OCI-LY7 (cell line): ENCODE measurements at regions not wholly inside any gene's neighbourhood (a gene's known extent, or its start where the extent isn't known, plus 50 kb on each side); places are given as distances from the start of the nearest gene placed in this dataset.
A peak's percentile ranks its signal among the peaks of the same experiment; 100 is the strongest.

ENCODE experiments used
- BruUV-seq: library from RNA; stranded (reverse); fragments of 400-500 nt; replicated peaks from 2 replicates; lab custom pipeline; 2021; lab: Mats Ljungman, UMichigan
- CTCF ChIA-PET: fragments of 300-600 bp; sonication (Branson Sonifier 250); formaldehyde crosslinking; loops from one replicate; lab custom pipeline; 2022; ENCODE audit warnings: antibody characterized with exemption; ENCODE audit not compliant: unreplicated experiment; lab: Charles Lee
- POLR2A ChIA-PET: fragments of 300-600 bp; sonication (Branson Sonifier 250); formaldehyde crosslinking; loops from one replicate; lab custom pipeline; 2022; ENCODE audit warnings: antibody characterized with exemption; lab: Charles Lee
- DNase-seq: peaks from one replicate; pipeline ENCODE4 v3.0.0-alpha.2; 2015; ENCODE audit warnings: low spot score
- H2AFZ ChIP-seq: fragments of 200-600 bp; sonication (generic), shearing (Covaris generic); 2 replicates; pipeline ENCODE4 v1.6.1; 2014; ENCODE audit warnings: mild to moderate bottlenecking, antibody characterized with exemption, low read length, moderate library complexity
- H3K27ac ChIP-seq: fragments of 200-600 bp; sonication (generic); 2 replicates; pipeline ENCODE4 v1.5.1; 2014; ENCODE audit warnings: mixed run types, low read depth, mild to moderate bottlenecking, moderate library complexity, low read length, inconsistent platforms; ENCODE audit not compliant: poor library complexity, severe bottlenecking
- H3K36me3 ChIP-seq: fragments of 200-600 bp; sonication (generic); 2 replicates; pipeline ENCODE4 v1.6.1; 2014; ENCODE audit warnings: mild to moderate bottlenecking, antibody characterized with exemption, low read length, moderate library complexity, mixed read lengths; ENCODE audit not compliant: insufficient read depth
- H3K4me1 ChIP-seq: fragments of 200-600 bp; sonication (generic); 2 replicates; pipeline ENCODE4 v1.5.1; 2014; ENCODE audit warnings: mild to moderate bottlenecking, low read length; ENCODE audit not compliant: insufficient read depth, poor library complexity, severe bottlenecking
- H3K4me2 ChIP-seq: fragments of 200-600 bp; sonication (generic); 2 replicates; pipeline ENCODE4 v1.6.1; 2014; ENCODE audit warnings: mild to moderate bottlenecking, low read length
- H3K4me3 ChIP-seq: fragments of 200-600 bp; sonication (generic); 2 replicates; pipeline ENCODE4 v1.5.1; 2014; ENCODE audit warnings: mild to moderate bottlenecking, low read depth, low read length; ENCODE audit not compliant: poor library complexity, severe bottlenecking
- H3K79me2 ChIP-seq: fragments of 200-600 bp; sonication (generic); 2 replicates; pipeline ENCODE4 v1.6.1; 2016; ENCODE audit warnings: low read depth, mild to moderate bottlenecking, low read length, moderate library complexity, mixed read lengths; ENCODE audit not compliant: insufficient read depth
- H3K9me2 ChIP-seq: fragments of 200-600 bp; sonication (generic); 2 replicates; pipeline ENCODE4 v1.6.1; 2016; ENCODE audit warnings: mild to moderate bottlenecking, low read length, mixed read lengths; ENCODE audit not compliant: insufficient read depth
- H3K9me3 ChIP-seq: fragments of 200-600 bp; sonication (generic); 2 replicates; pipeline ENCODE4 v1.6.1; 2014; ENCODE audit warnings: mild to moderate bottlenecking, mixed run types, low read length, mixed read lengths
- H4K20me1 ChIP-seq: fragments of 200-600 bp; sonication (generic); 2 replicates; pipeline ENCODE4 v1.6.1; 2014; ENCODE audit warnings: mild to moderate bottlenecking, antibody characterized with exemption, low read length, moderate library complexity, mixed read lengths; ENCODE audit not compliant: insufficient read depth
- EZH2phosphoT487 ChIP-seq: fragments of 200-600 bp; sonication (generic); IDR thresholded peaks from 2 replicates; pipeline ENCODE4 v1.6.1; 2018; ENCODE audit warnings: low read depth, borderline replicate concordance, mild to moderate bottlenecking, mixed run types, antibody characterized with exemption, low read length, moderate library complexity, mixed read lengths
- intact Hi-C: fragments of 100-400 bp; cut with micrococcal nuclease; formaldehyde crosslinking; loops from one replicate; pipeline ENCODE4 v1.10.0; 2022; ENCODE audit not compliant: unreplicated experiment
- TF ChIP-seq, protein P1 (sequence below): fragments of 200-600 bp; sonication (generic); conservative IDR thresholded peaks from 2 replicates; pipeline ENCODE4 v1.5.1; 2014; ENCODE audit warnings: mild to moderate bottlenecking, antibody characterized with exemption, low read length, moderate library complexity, mixed read lengths

DNA sequence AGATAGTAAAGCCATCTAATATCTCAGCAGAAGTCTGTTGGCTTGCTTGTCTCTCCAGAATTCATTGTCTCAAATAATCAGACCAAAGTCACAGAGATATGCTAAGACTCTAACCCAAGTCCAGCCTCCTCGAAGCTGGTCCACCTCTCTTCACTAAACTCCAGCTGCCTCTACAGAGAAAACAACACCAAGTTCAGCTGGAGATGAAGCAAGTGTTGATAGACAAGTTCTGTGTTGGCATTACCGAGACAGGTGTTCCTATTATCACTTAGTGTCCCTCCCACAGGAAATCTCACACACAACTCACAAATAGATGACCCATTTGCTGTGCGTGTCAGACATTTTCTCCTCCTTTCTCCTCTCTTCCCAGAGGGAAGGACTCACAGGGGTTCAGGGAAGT lies 164.4 kb upstream of the ANKFN1 start:
- no peaks in the 10 kb centered on the region for H3K4me1 ChIP-seq
- intact Hi-C loops, result no loop called here
- CTCF ChIA-PET, result no interaction called here

DNA sequence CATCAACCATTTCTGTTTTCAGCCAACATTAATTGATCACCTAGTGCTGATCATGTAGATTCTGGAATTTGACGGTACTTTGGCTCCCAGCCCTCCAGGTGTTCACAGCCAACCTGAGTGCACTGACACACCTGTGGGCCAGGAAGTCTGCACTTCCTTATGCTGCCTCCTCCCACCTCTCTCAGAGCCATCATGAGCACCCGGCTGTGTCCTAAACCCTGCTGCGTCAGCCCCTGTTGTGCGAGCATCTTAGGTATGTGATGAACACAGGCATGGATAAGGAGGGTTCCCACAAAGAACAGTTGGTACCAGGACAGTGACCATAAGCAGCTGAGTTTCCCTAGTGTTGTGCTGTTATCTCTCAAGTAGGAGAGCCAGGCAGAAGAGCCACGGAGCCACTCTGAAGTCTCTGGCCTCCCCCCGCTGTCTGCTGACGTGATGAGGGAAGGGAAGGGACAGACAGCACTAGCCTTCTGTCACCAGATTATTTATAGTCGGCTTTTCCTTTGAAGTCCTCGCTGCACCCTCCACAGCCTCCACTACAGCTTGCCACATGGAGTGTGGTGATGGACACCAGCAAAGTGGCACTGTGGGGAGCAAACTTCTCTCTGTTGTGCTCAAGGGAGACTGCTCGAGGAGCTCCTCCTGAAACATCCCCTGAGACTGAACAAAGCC lies 162.8 kb upstream of the ANKFN1 start:
- Histone ChIP-seq H3K9me2 (no peaks in the 10 kb centered on the region), H3K9me3 (no peaks in the 10 kb centered on the region), H3K27ac (no peak overlapping the region), H3K4me2 (no peak overlapping the region), H3K4me1 (no peaks in the 10 kb centered on the region), H2AFZ (no peak overlapping the region), H3K36me3 (no peaks in the 10 kb centered on the region), H3K79me2 (no peaks in the 10 kb centered on the region), H3K4me3 (no peak overlapping the region), H4K20me1 (no peaks in the 10 kb centered on the region)
- no peak for DNase-seq
- ChIA-PET CTCF (no interaction called here), POLR2A (interaction anchor here (0.5 kb wide), 1 partner anchor 19 kb away, joined by 3 read pairs; no protein-coding TSS in a partner anchor)
- TF ChIP-seq, protein P1, sequence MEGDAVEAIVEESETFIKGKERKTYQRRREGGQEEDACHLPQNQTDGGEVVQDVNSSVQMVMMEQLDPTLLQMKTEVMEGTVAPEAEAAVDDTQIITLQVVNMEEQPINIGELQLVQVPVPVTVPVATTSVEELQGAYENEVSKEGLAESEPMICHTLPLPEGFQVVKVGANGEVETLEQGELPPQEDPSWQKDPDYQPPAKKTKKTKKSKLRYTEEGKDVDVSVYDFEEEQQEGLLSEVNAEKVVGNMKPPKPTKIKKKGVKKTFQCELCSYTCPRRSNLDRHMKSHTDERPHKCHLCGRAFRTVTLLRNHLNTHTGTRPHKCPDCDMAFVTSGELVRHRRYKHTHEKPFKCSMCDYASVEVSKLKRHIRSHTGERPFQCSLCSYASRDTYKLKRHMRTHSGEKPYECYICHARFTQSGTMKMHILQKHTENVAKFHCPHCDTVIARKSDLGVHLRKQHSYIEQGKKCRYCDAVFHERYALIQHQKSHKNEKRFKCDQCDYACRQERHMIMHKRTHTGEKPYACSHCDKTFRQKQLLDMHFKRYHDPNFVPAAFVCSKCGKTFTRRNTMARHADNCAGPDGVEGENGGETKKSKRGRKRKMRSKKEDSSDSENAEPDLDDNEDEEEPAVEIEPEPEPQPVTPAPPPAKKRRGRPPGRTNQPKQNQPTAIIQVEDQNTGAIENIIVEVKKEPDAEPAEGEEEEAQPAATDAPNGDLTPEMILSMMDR, result no peak
- TF ChIP-seq EZH2phosphoT487, result no peak
- intact Hi-C loops, result no loop called here
- no TSS peak for BruUV-seq

More for the DNA sequence above, 164.4 kb upstream of the ANKFN1 start:
- no peaks in the 10 kb centered on the region for H3K9me2 ChIP-seq
- H3K79me2 ChIP-seq, result no peaks in the 10 kb centered on the region
- no peaks in the 10 kb centered on the region for H3K9me3 ChIP-seq
- H2AFZ ChIP-seq, result no peak overlapping the region
- no TSS peak for BruUV-seq
- TF ChIP-seq, protein P1, result no peak
- no peak for TF ChIP-seq EZH2phosphoT487
- H3K36me3 ChIP-seq, result no peaks in the 10 kb centered on the region
- H3K4me2 ChIP-seq, result no peak overlapping the region
- H3K4me3 ChIP-seq, result no peak overlapping the region
- POLR2A ChIA-PET, result no interaction called here
- H4K20me1 ChIP-seq, result no peaks in the 10 kb centered on the region
- no peak overlapping the region for H3K27ac ChIP-seq
- DNase-seq, result no peak

DNA sequence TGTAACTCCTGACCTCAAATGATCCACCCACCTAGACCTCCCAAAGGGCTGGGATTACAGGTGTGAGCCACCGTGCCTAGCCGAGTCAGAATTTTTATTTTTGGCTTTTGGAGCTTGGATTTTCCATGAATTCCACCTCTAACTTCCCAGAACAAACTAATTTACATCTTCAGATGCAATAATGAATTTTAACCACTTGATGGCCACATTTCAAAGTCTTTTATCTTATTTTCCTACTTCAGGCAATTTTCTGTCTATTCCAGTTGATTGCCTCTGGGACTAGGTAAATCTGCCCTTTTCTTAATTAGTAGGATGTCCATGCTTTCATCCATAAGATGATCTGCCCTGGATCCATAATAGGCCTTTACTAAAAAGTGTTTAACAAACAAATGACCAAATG lies 156.4 kb upstream of the ANKFN1 start:
- Histone ChIP-seq H3K36me3 (no peaks in the 10 kb centered on the region), H3K79me2 (no peaks in the 10 kb centered on the region), H3K9me3 (no peaks in the 10 kb centered on the region), H2AFZ (no peak overlapping the region), H3K27ac (no peak overlapping the region), H3K4me1 (no peaks in the 10 kb centered on the region), H3K4me3 (no peak overlapping the region), H3K4me2 (no peak overlapping the region), H4K20me1 (no peaks in the 10 kb centered on the region), H3K9me2 (no peaks in the 10 kb centered on the region)
- ChIA-PET CTCF (no interaction called here), POLR2A (no interaction called here)
- no peak for DNase-seq
- intact Hi-C loops, result no loop called here
- no TSS peak for BruUV-seq
- TF ChIP-seq, protein P1, result peak; percentile 44; the same call in 1 of the 2 replicates
- TF ChIP-seq EZH2phosphoT487, result no peak
